ENCODE measurements at regions not wholly inside any gene's neighbourhood (a gene's known extent, or its start where the extent isn't known, plus 50 kb on each side); places are given as distances from the start of the nearest gene placed in this dataset.

DNA sequence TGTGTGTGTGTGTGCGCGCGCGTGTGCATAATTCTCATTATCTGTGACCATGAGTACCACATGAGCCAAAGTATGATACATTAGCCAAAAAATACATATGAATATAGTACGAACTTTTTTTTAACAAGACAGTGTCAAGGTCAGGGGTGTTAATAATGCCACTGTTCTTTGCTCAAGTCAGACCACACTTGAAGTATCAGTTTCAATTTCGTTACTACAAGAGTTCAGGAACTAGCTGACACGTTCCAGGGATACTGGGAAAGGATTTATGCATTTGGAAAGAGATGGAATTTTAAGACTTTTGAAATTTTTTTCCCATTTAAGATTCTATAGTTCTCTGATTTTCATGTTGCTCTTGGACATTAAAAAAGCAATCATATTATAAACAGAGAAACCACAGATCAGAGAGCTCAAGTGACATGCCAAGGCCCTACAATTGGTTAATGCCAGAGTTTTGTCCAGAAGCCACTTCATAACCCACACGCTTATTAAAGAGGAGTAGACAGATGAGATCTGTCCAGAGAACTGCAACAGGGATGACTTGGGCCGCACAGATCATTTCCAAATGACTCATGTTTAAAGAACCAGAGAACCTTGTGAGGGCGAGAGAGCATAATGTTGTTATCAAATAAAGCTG is 718.8 kb upstream of the SGCG start:
- TF ChIP-seq, protein P1, sequence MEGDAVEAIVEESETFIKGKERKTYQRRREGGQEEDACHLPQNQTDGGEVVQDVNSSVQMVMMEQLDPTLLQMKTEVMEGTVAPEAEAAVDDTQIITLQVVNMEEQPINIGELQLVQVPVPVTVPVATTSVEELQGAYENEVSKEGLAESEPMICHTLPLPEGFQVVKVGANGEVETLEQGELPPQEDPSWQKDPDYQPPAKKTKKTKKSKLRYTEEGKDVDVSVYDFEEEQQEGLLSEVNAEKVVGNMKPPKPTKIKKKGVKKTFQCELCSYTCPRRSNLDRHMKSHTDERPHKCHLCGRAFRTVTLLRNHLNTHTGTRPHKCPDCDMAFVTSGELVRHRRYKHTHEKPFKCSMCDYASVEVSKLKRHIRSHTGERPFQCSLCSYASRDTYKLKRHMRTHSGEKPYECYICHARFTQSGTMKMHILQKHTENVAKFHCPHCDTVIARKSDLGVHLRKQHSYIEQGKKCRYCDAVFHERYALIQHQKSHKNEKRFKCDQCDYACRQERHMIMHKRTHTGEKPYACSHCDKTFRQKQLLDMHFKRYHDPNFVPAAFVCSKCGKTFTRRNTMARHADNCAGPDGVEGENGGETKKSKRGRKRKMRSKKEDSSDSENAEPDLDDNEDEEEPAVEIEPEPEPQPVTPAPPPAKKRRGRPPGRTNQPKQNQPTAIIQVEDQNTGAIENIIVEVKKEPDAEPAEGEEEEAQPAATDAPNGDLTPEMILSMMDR (IDR thresholded peaks at IDR 0.05) = no peak
- TF ChIP-seq EZH2 (IDR thresholded peaks at IDR 0.05; ENCODE audit: borderline replicate concordance, insufficient read depth, low read depth, low read length, poor library complexity, severe bottlenecking) = no peak

Measured in B cell (primary cell).